ENCODE measurements at regions not wholly inside any gene's neighbourhood (a gene's known extent, or its start where the extent isn't known, plus 50 kb on each side); places are given as distances from the start of the nearest gene placed in this dataset.

GRCh38 chr4:155489271-155489670 is 112.5 kb upstream of the MAP9 start:
- Histone ChIP-seq H3K4me3 (ENCODE audit: insufficient read length, low read depth) (no peak overlapping the region), H3K27me3 (ENCODE audit: insufficient read depth, insufficient read length) (no peaks in the 10 kb centered on the region), H3K4me1 (ENCODE audit: insufficient read depth, insufficient read length) (no peaks in the 10 kb centered on the region), H3K36me3 (ENCODE audit: insufficient read depth, insufficient read length, low read length) (no peaks in the 10 kb centered on the region), H3K9ac (ENCODE audit: insufficient read length, low read depth) (no peak overlapping the region), H3K9me3 (ENCODE audit: insufficient read depth, low read length) (no peaks in the 10 kb centered on the region)
- no peak for DNase-seq (ENCODE audit: low read depth, low spot score)
- TF ChIP-seq SUZ12 (IDR thresholded peaks at IDR 0.05; ENCODE audit: extremely low read depth, insufficient read depth, insufficient read length): no peak
- TF ChIP-seq YY1 (IDR thresholded peaks at IDR 0.05; ENCODE audit: insufficient read depth, insufficient read length): no peak
- TF ChIP-seq ZNF274 (IDR thresholded peaks at IDR 0.05; ENCODE audit: low read depth, low read length): no peak

- Histone ChIP-seq H3K27me3 (ENCODE audit: insufficient read depth, insufficient read length) (no peaks in the 10 kb centered on the region), H3K4me3 (ENCODE audit: insufficient read length, low read depth) (no peak overlapping the region), H3K36me3 (ENCODE audit: insufficient read depth, insufficient read length, low read length) (no peaks in the 10 kb centered on the region), H3K9me3 (ENCODE audit: insufficient read depth, low read length) (no peaks in the 10 kb centered on the region), H3K4me1 (ENCODE audit: insufficient read depth, insufficient read length) (no peaks in the 10 kb centered on the region), H3K9ac (ENCODE audit: insufficient read length, low read depth) (no peak overlapping the region)
- no peak for DNase-seq (ENCODE audit: low read depth, low spot score)
- no peak for TF ChIP-seq ZNF274 (IDR thresholded peaks at IDR 0.05; ENCODE audit: low read depth, low read length)
- no peak for TF ChIP-seq YY1 (IDR thresholded peaks at IDR 0.05; ENCODE audit: insufficient read depth, insufficient read length)
- TF ChIP-seq SUZ12 (IDR thresholded peaks at IDR 0.05; ENCODE audit: extremely low read depth, insufficient read depth, insufficient read length): no peak
Observed at GRCh38 chr4:155488691-155489090, 111.9 kb upstream of the MAP9 start.

GRCh38 chr4:155487210-155487609 is 110.4 kb upstream of the MAP9 start:
- Histone ChIP-seq H3K36me3 (ENCODE audit: insufficient read depth, insufficient read length, low read length) (no peaks in the 10 kb centered on the region), H3K4me1 (ENCODE audit: insufficient read depth, insufficient read length) (no peaks in the 10 kb centered on the region), H3K9me3 (ENCODE audit: insufficient read depth, low read length) (no peaks in the 10 kb centered on the region), H3K27me3 (ENCODE audit: insufficient read depth, insufficient read length) (no peaks in the 10 kb centered on the region), H3K4me3 (ENCODE audit: insufficient read length, low read depth) (no peak overlapping the region), H3K9ac (ENCODE audit: insufficient read length, low read depth) (no peak overlapping the region)
- no peak for DNase-seq (ENCODE audit: low read depth, low spot score)
- TF ChIP-seq SUZ12 (IDR thresholded peaks at IDR 0.05; ENCODE audit: extremely low read depth, insufficient read depth, insufficient read length): no peak
- no peak for TF ChIP-seq ZNF274 (IDR thresholded peaks at IDR 0.05; ENCODE audit: low read depth, low read length)
- TF ChIP-seq YY1 (IDR thresholded peaks at IDR 0.05; ENCODE audit: insufficient read depth, insufficient read length): no peak

- Histone ChIP-seq H3K27me3 (ENCODE audit: insufficient read depth, insufficient read length) (no peaks in the 10 kb centered on the region), H3K9me3 (ENCODE audit: insufficient read depth, low read length) (no peaks in the 10 kb centered on the region), H3K36me3 (ENCODE audit: insufficient read depth, insufficient read length, low read length) (no peaks in the 10 kb centered on the region), H3K4me1 (ENCODE audit: insufficient read depth, insufficient read length) (no peaks in the 10 kb centered on the region), H3K9ac (ENCODE audit: insufficient read length, low read depth) (no peak overlapping the region), H3K4me3 (ENCODE audit: insufficient read length, low read depth) (no peak overlapping the region)
- TF ChIP-seq SUZ12 (IDR thresholded peaks at IDR 0.05; ENCODE audit: extremely low read depth, insufficient read depth, insufficient read length): no peak
- no peak for TF ChIP-seq YY1 (IDR thresholded peaks at IDR 0.05; ENCODE audit: insufficient read depth, insufficient read length)
- no peak for TF ChIP-seq ZNF274 (IDR thresholded peaks at IDR 0.05; ENCODE audit: low read depth, low read length)
- no peak for DNase-seq (ENCODE audit: low read depth, low spot score)
Observed at GRCh38 chr4:155481150-155481549, 104.4 kb upstream of the MAP9 start.

- Histone ChIP-seq H3K9me3 (ENCODE audit: insufficient read depth, low read length) (no peaks in the 10 kb centered on the region), H3K27me3 (ENCODE audit: insufficient read depth, insufficient read length) (no peaks in the 10 kb centered on the region), H3K9ac (ENCODE audit: insufficient read length, low read depth) (no peak overlapping the region), H3K4me3 (ENCODE audit: insufficient read length, low read depth) (no peak overlapping the region), H3K4me1 (ENCODE audit: insufficient read depth, insufficient read length) (no peaks in the 10 kb centered on the region), H3K36me3 (ENCODE audit: insufficient read depth, insufficient read length, low read length) (no peaks in the 10 kb centered on the region)
- no peak for TF ChIP-seq YY1 (IDR thresholded peaks at IDR 0.05; ENCODE audit: insufficient read depth, insufficient read length)
- no peak for TF ChIP-seq ZNF274 (IDR thresholded peaks at IDR 0.05; ENCODE audit: low read depth, low read length)
- TF ChIP-seq SUZ12 (IDR thresholded peaks at IDR 0.05; ENCODE audit: extremely low read depth, insufficient read depth, insufficient read length): no peak
- DNase-seq (ENCODE audit: low read depth, low spot score): no peak
Observed at GRCh38 chr4:155479835-155480234, 103.1 kb upstream of the MAP9 start.

- no peaks in the 10 kb centered on the region for H3K36me3 ChIP-seq (ENCODE audit: insufficient read depth, insufficient read length, low read length)
- no peak for TF ChIP-seq YY1 (IDR thresholded peaks at IDR 0.05; ENCODE audit: insufficient read depth, insufficient read length)
- no peak for TF ChIP-seq SUZ12 (IDR thresholded peaks at IDR 0.05; ENCODE audit: extremely low read depth, insufficient read depth, insufficient read length)
- no peak for TF ChIP-seq ZNF274 (IDR thresholded peaks at IDR 0.05; ENCODE audit: low read depth, low read length)
- no peaks in the 10 kb centered on the region for H3K4me1 ChIP-seq (ENCODE audit: insufficient read depth, insufficient read length)
- H3K4me3 ChIP-seq (ENCODE audit: insufficient read length, low read depth): no peak overlapping the region
- no peak overlapping the region for H3K9ac ChIP-seq (ENCODE audit: insufficient read length, low read depth)
- H3K27me3 ChIP-seq (ENCODE audit: insufficient read depth, insufficient read length): no peaks in the 10 kb centered on the region
- H3K9me3 ChIP-seq (ENCODE audit: insufficient read depth, low read length): no peaks in the 10 kb centered on the region
- no peak for DNase-seq (ENCODE audit: low read depth, low spot score)
Observed at GRCh38 chr4:155478336-155478835, 101.6 kb upstream of the MAP9 start.

GRCh38 chr4:155474758-155475157 is 98.0 kb upstream of the MAP9 start:
- H3K36me3 ChIP-seq (ENCODE audit: insufficient read depth, insufficient read length, low read length): no peaks in the 10 kb centered on the region
- no peaks in the 10 kb centered on the region for H3K9me3 ChIP-seq (ENCODE audit: insufficient read depth, low read length)
- no peak for DNase-seq (ENCODE audit: low read depth, low spot score)
- H3K9ac ChIP-seq (ENCODE audit: insufficient read length, low read depth): no peak overlapping the region
- TF ChIP-seq SUZ12 (IDR thresholded peaks at IDR 0.05; ENCODE audit: extremely low read depth, insufficient read depth, insufficient read length): no peak
- no peak for TF ChIP-seq ZNF274 (IDR thresholded peaks at IDR 0.05; ENCODE audit: low read depth, low read length)
- TF ChIP-seq YY1 (IDR thresholded peaks at IDR 0.05; ENCODE audit: insufficient read depth, insufficient read length): no peak
- no peaks in the 10 kb centered on the region for H3K27me3 ChIP-seq (ENCODE audit: insufficient read depth, insufficient read length)
- no peak overlapping the region for H3K4me3 ChIP-seq (ENCODE audit: insufficient read length, low read depth)
- H3K4me1 ChIP-seq (ENCODE audit: insufficient read depth, insufficient read length): no peaks in the 10 kb centered on the region
